ENCODE measurements at regions not wholly inside any gene's neighbourhood (a gene's known extent, or its start where the extent isn't known, plus 50 kb on each side); places are given as distances from the start of the nearest gene placed in this dataset.

GRCh38 chr4:120540625-120541024, 381.9 kb downstream of the PRDM5 start:
- TF ChIP-seq POLR2A (IDR thresholded peaks at IDR 0.05; ENCODE audit: insufficient read depth in 1 of 2, low read depth in 2 of 2, low read length in 2 of 2), result no peak
- TF ChIP-seq ATF7 (IDR thresholded peaks at IDR 0.05), result no peak
- TF ChIP-seq ATF7 (CRISPR knock-in tag; IDR thresholded peaks at IDR 0.05), result no peak
- TF ChIP-seq POLR2AphosphoS5 (IDR thresholded peaks at IDR 0.05; ENCODE audit: low read depth, low read length), result no peak
- TF ChIP-seq TP53 (CRISPR knock-in tag; conservative IDR thresholded peaks at IDR 0.05), result no peak
- no peak for TF ChIP-seq FOXP4 (CRISPR knock-in tag; IDR thresholded peaks at IDR 0.05)
- TF ChIP-seq ZNF850 (CRISPR knock-in tag; conservative IDR thresholded peaks at IDR 0.05), result no peak
- TF ChIP-seq MBD4 (IDR thresholded peaks at IDR 0.05; ENCODE audit: borderline replicate concordance, low read length), result no peak
- TF ChIP-seq ZSCAN29 (CRISPR knock-in tag; conservative IDR thresholded peaks at IDR 0.05), result no peak
- TF ChIP-seq ZBTB40 (IDR thresholded peaks at IDR 0.05), result no peak
- no peak for TF ChIP-seq ZBTB40 (CRISPR knock-in tag; IDR thresholded peaks at IDR 0.05)

All from HepG2 (cell line).